WERI-Rb-1 (cell line): ENCODE measurements at regions not wholly inside any gene's neighbourhood (a gene's known extent, or its start where the extent isn't known, plus 50 kb on each side); places are given as distances from the start of the nearest gene placed in this dataset.
A peak's percentile ranks its signal among the peaks of the same experiment; 100 is the strongest.

ENCODE experiments used
- DNase-seq: peaks from one replicate; pipeline ENCODE4 v3.0.0-alpha.2; 2020
- H3K27ac ChIP-seq: fragments of 250-450 bp; sonication (Bioruptor Pico); 2 replicates; pipeline ENCODE4 v1.5.1; 2020; ENCODE audit warnings: mild to moderate bottlenecking, moderate library complexity
- H3K27me3 ChIP-seq: fragments of 250-450 bp; sonication (Bioruptor Pico); 2 replicates; pipeline ENCODE4 v1.5.1; 2021; ENCODE audit warnings: mild to moderate bottlenecking, low read depth, moderate library complexity; ENCODE audit not compliant: insufficient read depth, severe bottlenecking
- H3K36me3 ChIP-seq: fragments of 250-450 bp; sonication (Bioruptor Pico); 2 replicates; pipeline ENCODE4 v1.5.1; 2020; ENCODE audit warnings: mild to moderate bottlenecking, moderate library complexity
- H3K4me3 ChIP-seq: 2 replicates; pipeline ENCODE4 v1.5.1; 2011; ENCODE audit warnings: low read depth, mild to moderate bottlenecking, control low read depth, low read length
- H3K9me3 ChIP-seq: fragments of 250-450 bp; sonication (Bioruptor Pico); 2 replicates; pipeline ENCODE4 v1.5.1; 2021; ENCODE audit warnings: mild to moderate bottlenecking, moderate library complexity; ENCODE audit not compliant: severe bottlenecking
- TF ChIP-seq, protein P1 (sequence below): IDR thresholded peaks from 2 replicates; pipeline ENCODE4 v1.5.1; 2011; ENCODE audit warnings: low read depth, mild to moderate bottlenecking, control low read depth, inconsistent platforms, low read length

DNA sequence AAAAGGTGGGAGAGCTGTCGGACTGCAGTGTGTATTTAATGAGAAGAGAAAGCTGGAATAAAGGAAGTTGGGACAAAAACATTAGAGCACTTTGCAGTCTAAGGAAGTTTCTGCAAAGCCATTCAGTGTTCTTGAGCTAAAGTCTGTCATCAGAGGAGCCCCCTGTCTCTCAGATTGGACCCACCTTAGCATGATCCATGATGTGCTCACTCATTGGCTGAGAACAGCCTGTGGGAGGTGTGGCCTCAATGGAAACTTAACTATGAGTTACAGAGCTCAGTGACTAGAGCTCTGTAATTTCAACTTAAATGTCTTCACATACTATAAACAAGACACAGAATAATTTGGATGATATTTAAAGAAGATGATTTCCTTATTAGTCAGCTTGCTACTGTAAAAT lies 437.0 kb downstream of the BTBD3 start:
- Histone ChIP-seq H3K4me3 (no peak overlapping the region), H3K36me3 (no peaks in the 10 kb centered on the region), H3K27ac (no peak overlapping the region), H3K27me3 (no peaks in the 10 kb centered on the region), H3K9me3 (no peaks in the 10 kb centered on the region)
- TF ChIP-seq, protein P1, sequence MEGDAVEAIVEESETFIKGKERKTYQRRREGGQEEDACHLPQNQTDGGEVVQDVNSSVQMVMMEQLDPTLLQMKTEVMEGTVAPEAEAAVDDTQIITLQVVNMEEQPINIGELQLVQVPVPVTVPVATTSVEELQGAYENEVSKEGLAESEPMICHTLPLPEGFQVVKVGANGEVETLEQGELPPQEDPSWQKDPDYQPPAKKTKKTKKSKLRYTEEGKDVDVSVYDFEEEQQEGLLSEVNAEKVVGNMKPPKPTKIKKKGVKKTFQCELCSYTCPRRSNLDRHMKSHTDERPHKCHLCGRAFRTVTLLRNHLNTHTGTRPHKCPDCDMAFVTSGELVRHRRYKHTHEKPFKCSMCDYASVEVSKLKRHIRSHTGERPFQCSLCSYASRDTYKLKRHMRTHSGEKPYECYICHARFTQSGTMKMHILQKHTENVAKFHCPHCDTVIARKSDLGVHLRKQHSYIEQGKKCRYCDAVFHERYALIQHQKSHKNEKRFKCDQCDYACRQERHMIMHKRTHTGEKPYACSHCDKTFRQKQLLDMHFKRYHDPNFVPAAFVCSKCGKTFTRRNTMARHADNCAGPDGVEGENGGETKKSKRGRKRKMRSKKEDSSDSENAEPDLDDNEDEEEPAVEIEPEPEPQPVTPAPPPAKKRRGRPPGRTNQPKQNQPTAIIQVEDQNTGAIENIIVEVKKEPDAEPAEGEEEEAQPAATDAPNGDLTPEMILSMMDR, result no peak
- no peak for DNase-seq

DNA sequence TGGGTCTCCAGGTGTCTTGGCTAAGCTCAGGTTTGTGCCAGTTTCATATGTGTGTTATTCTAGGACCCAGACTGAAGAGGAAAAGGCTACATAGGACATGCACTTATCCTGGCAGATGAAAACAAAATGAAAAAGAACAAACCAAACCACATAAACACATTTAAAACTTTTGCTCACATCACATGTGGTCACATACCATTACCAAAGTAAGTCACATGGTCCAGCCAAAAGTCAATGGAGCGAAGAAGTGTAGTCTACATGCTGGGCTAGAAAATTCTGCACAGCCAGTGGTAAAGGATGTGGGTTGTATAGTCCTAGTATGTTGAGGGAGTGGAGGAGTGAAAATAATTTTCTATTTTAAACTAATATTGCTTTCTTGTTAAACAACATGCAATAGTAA lies 437.5 kb downstream of the BTBD3 start:
- DNase-seq, result no peak
- Histone ChIP-seq H3K36me3 (no peaks in the 10 kb centered on the region), H3K9me3 (no peaks in the 10 kb centered on the region), H3K27ac (no peak overlapping the region), H3K27me3 (no peaks in the 10 kb centered on the region), H3K4me3 (no peak overlapping the region)
- TF ChIP-seq, protein P1, result no peak

DNA sequence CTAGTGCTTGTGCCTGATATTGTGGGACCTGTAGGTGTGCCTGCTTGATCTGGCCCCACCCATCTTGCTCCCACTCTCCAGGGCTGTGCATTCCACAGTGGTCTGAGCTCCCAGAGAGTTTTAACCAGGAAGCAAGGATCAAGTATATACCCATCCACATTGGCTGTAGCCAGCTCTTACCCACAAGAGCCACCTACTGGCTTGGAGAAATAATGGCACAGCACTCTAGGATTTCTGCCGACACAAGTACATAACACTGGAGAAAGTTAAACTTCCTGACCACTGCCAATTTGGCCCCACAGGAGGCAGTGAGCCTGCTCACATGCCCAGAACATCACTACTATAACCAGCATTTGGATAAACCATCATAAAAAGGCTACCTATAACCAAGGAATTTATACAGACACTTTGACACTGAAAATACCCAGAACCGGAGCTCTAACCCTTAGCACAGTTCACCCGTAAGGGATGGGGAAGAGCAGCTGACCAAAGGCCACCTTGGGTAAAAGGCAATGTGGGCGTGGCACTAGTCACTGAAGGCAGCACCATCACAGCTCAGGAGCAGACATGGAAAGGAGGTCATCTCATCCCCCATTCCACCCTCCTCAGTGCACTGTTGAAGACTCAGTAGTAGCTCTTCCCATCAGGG lies 440.4 kb downstream of the BTBD3 start:
- peak; percentile 15 for DNase-seq
- no peaks in the 10 kb centered on the region for H3K9me3 ChIP-seq
- TF ChIP-seq, protein P1, result peak; percentile 56
- no peaks in the 10 kb centered on the region for H3K27me3 ChIP-seq
- no peaks in the 10 kb centered on the region for H3K36me3 ChIP-seq
- no peak overlapping the region for H3K27ac ChIP-seq
- H3K4me3 ChIP-seq, result no peak overlapping the region

DNA sequence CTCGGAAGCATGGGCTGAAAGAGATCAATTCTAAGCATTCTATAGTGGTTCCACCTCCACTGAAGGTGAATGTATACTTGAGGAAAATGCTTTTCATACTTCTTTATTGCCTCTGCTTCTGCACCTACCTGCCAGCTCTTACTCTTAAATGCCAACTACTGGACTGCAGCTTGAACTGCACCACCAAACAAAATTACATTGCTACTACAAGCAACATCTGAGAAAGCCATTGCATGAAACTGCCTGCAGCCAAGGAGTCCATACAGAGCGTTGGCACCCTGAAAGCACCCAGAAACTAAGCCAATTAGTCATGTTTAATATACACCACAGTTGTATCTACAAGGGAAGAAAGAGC lies 440.9 kb downstream of the BTBD3 start:
- TF ChIP-seq, protein P1, result peak; percentile 1; the same call in 1 of the 2 replicates
- Histone ChIP-seq H3K27ac (no peak overlapping the region), H3K4me3 (no peak overlapping the region), H3K9me3 (no peaks in the 10 kb centered on the region), H3K36me3 (no peaks in the 10 kb centered on the region), H3K27me3 (no peaks in the 10 kb centered on the region)
- DNase-seq, result no peak

DNA sequence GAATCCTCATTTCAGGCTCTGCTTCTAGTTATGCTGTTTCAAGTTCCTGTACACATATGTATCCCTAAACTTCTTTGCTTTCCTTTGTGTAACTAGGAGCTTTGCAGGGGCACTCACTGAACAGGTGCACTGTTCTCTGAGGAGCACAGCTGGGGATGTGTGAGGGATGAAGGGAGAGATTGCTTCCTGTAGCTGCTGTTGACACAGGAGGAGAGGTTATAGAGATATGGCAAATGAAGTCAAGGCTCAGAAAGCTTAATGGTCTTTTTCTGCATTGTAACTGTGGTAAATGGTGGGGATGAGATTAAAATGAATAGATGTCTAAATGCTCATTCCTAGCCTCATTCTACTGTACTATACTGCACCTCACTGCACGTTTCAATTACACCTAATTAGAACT lies 454.3 kb downstream of the BTBD3 start:
- H3K36me3 ChIP-seq, result no peaks in the 10 kb centered on the region
- no peak overlapping the region for H3K27ac ChIP-seq
- no peaks in the 10 kb centered on the region for H3K9me3 ChIP-seq
- no peak for DNase-seq
- no peak overlapping the region for H3K4me3 ChIP-seq
- H3K27me3 ChIP-seq, result no peaks in the 10 kb centered on the region
- TF ChIP-seq, protein P1, result no peak

DNA sequence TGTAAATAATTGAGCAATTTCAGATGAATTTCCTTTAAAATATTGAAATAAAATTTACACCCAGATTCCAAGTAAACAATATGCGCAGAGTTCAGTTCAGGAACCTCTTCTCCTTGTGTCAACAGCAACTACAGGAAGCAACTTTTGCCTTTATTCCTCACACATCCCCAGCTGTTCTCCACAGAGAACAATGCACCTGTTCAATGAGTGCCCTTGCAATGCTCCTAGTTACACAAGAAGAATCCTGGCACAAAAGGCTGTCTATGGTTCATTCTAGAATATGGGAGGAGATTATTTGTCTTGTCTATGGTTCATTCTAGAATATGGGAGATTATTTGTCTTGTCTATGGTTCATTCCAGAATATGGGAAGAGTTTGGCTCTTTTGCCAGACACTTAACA lies 454.9 kb downstream of the BTBD3 start:
- Histone ChIP-seq H3K9me3 (no peaks in the 10 kb centered on the region), H3K27me3 (no peaks in the 10 kb centered on the region), H3K36me3 (no peaks in the 10 kb centered on the region), H3K4me3 (no peak overlapping the region), H3K27ac (no peak overlapping the region)
- no peak for DNase-seq
- TF ChIP-seq, protein P1, result no peak
